DND-41 (cell line): ENCODE measurements at regions not wholly inside any gene's neighbourhood (a gene's known extent, or its start where the extent isn't known, plus 50 kb on each side); places are given as distances from the start of the nearest gene placed in this dataset.

ENCODE experiments used
- CTCF ChIP-seq: IDR thresholded peaks from 2 replicates; pipeline ENCODE4 v1.5.1; 2012; ENCODE audit warnings: borderline replicate concordance, low read length, moderate library complexity, mild to moderate bottlenecking; ENCODE audit not compliant: poor library complexity, severe bottlenecking; ENCODE audit errors: extremely low read depth
- EZH2 ChIP-seq: IDR thresholded peaks from 3 replicates; pipeline ENCODE4 v1.6.1; 2012; ENCODE audit warnings: borderline replicate concordance, low read depth, mild to moderate bottlenecking, moderate library complexity, low read length, inconsistent platforms; ENCODE audit not compliant: severe bottlenecking

DNA sequence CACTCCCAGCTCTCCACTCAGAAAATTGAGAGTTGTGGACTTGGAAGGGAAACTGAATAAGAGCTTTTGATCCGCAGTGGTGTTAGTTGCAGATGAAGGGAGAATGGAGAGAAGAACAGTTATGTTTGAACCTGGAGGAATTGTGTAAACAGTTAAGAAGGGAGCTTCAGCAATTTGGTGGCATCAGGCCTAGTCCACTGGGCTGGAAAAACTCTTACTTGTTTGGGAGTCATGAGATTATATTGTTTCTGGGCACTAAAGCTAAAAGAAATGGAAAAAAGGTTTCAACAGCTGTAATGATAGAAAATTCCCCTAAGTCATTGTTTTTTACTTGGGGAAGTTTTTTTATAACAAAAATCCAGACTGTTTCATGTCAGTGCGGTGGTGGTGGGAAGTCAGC lies 256.1 kb upstream of the C1orf87 start:
- TF ChIP-seq CTCF (no peak), EZH2 (no peak)
